ENCODE measurements at regions not wholly inside any gene's neighbourhood (a gene's known extent, or its start where the extent isn't known, plus 50 kb on each side); places are given as distances from the start of the nearest gene placed in this dataset.

DNA sequence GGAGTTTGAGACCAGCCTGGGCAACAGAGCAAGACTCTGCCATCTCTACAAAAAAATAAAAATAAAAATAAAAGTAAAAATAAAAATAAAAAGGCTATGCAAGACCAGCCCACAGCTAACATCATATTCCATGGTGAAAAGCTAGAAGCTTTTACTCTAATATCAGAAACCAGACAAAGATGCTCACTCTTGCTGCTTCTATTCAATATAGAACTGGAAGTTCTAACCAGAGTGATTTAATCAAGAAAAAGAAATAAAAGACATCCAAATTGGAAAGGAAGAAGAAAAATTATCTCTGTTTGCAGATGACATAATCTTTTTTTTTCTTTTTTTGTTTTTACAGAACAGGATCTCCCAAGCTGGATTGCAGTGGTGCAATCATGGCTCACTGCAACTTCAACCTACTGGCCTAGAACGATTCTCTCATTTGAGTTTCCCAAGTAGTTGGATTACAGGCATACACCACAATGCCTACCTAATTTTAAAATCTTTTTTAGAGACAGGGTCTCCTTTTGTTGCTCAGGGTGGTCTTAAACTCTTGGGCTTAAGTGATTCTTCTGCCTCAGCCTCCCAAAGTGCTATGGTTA lies 100.7 kb upstream of the JAG1 start:
- 6% methylated on average over 1 of the region's 1 CpG for WGBS (ENCODE audit: insufficient coverage, insufficient replicate concordance, low lambda C conversion rate, missing lambda C conversion rate)
- Histone ChIP-seq H2AFZ (ENCODE audit: control insufficient read depth, low read depth, low read length) (no peak overlapping the region), H4K20me1 (ENCODE audit: control insufficient read depth, insufficient read depth) (no peaks in the 10 kb centered on the region), H3K79me2 (ENCODE audit: control insufficient read depth, insufficient read depth, low read length) (no peaks in the 10 kb centered on the region), H3K4me3 (no peak overlapping the region), H3K9ac (ENCODE audit: control insufficient read depth, insufficient read depth, low read length) (no peak overlapping the region), H3K4me1 (ENCODE audit: control insufficient read depth, insufficient read depth, low read length) (no peaks in the 10 kb centered on the region; the same call in 1 of the 2 replicates), H3K27ac (ENCODE audit: control insufficient read depth, insufficient read depth) (no peak overlapping the region), H3K9me3 (replicated peaks; ENCODE audit: control insufficient read depth, insufficient read depth, low read length) (no peaks in the 10 kb centered on the region), H3K4me2 (ENCODE audit: control insufficient read depth, insufficient read depth) (no peak overlapping the region), H3K36me3 (ENCODE audit: control insufficient read depth in 2 of 2, insufficient read depth in 2 of 2, low read length in 1 of 2) (no peaks in the 10 kb centered on the region), H3K27me3 (replicated peaks in 1 of 2; ENCODE audit: control insufficient read depth in 2 of 2, insufficient read depth in 2 of 2, low read length in 1 of 2) (no peaks in the 10 kb centered on the region)
- no TSS peak for BruUV-seq (replicated peaks)
- POLR2A ChIA-PET: interaction anchor here (0.5 kb wide), 1 partner anchor 1178 kb away, joined by 3 read pairs; no protein-coding TSS in a partner anchor
- in situ Hi-C loops (cut with MboI) (no loop called here), intact Hi-C loops (cut with micrococcal nuclease; ENCODE audit: unreplicated experiment) (no loop called here)
- DNase-seq (ENCODE audit: low read depth, low spot score) (no peak), FAIRE-seq (no peak), ATAC-seq (no peak)
- SMC1A ChIA-PET (ENCODE audit: uncharacterized antibody, unreplicated experiment): no interaction called here
- RAD21 ChIA-PET (ENCODE audit: unreplicated experiment): no interaction called here
- CTCF ChIA-PET: no interaction called here
- TF ChIP-seq ASH2L (IDR thresholded peaks at IDR 0.05; ENCODE audit: borderline replicate concordance, low read depth) (no peak), NRF1 (conservative IDR thresholded peaks at IDR 0.05; ENCODE audit: low read depth, low read length) (no peak), CTCF (IDR thresholded peaks at IDR 0.05 in 2 of 3, conservative IDR thresholded peaks at IDR 0.05 in 1 of 3; ENCODE audit: control insufficient read depth in 2 of 3, extremely low read depth in 1 of 3, insufficient read depth in 1 of 3, low read depth in 3 of 3, low read length in 3 of 3) (no peak), HDAC2 (IDR thresholded peaks at IDR 0.05) (no peak)

GRCh38 chr20:10777710-10778109 lies 103.9 kb upstream of the JAG1 start:
- Histone ChIP-seq H3K4me2 (ENCODE audit: control insufficient read depth, insufficient read depth) (no peak overlapping the region), H3K9me3 (replicated peaks; ENCODE audit: control insufficient read depth, insufficient read depth, low read length) (no peaks in the 10 kb centered on the region), H3K4me3 (no peak overlapping the region), H3K27me3 (replicated peaks in 1 of 2; ENCODE audit: control insufficient read depth in 2 of 2, insufficient read depth in 2 of 2, low read length in 1 of 2) (no peaks in the 10 kb centered on the region), H3K9ac (ENCODE audit: control insufficient read depth, insufficient read depth, low read length) (no peak overlapping the region), H4K20me1 (ENCODE audit: control insufficient read depth, insufficient read depth) (no peaks in the 10 kb centered on the region), H3K79me2 (ENCODE audit: control insufficient read depth, insufficient read depth, low read length) (no peaks in the 10 kb centered on the region), H3K27ac (ENCODE audit: control insufficient read depth, insufficient read depth) (no peak overlapping the region), H3K36me3 (ENCODE audit: control insufficient read depth in 2 of 2, insufficient read depth in 2 of 2, low read length in 1 of 2) (no peaks in the 10 kb centered on the region), H3K4me1 (ENCODE audit: control insufficient read depth, insufficient read depth, low read length) (peaks cover 7% of the 10 kb centered on the region), H2AFZ (ENCODE audit: control insufficient read depth, low read depth, low read length) (no peak overlapping the region)
- no peak for ATAC-seq
- WGBS (ENCODE audit: insufficient coverage, insufficient replicate concordance, low lambda C conversion rate, missing lambda C conversion rate): 70% methylated on average over 6 of the region's 6 CpGs
- BruUV-seq (replicated peaks): no TSS peak
- POLR2A ChIA-PET: no interaction called here
- no peak for DNase-seq (ENCODE audit: low read depth, low spot score)
- FAIRE-seq: peak; percentile 71
- in situ Hi-C loops (cut with MboI): no loop called here
- TF ChIP-seq PAX8 (IDR thresholded peaks at IDR 0.05) (no peak), EZH2 (IDR thresholded peaks at IDR 0.05; ENCODE audit: borderline replicate concordance, control insufficient read depth, low read depth, low read length) (no peak), ZNF207 (IDR thresholded peaks at IDR 0.05; ENCODE audit: borderline replicate concordance) (no peak), NR2C2 (IDR thresholded peaks at IDR 0.05; ENCODE audit: borderline replicate concordance, control insufficient read depth, insufficient read length, low read depth) (no peak)
- CTCF ChIA-PET: no interaction called here
- RAD21 ChIA-PET (ENCODE audit: unreplicated experiment): no interaction called here
- intact Hi-C loops (cut with micrococcal nuclease; ENCODE audit: unreplicated experiment): no loop called here
- SMC1A ChIA-PET (ENCODE audit: uncharacterized antibody, unreplicated experiment): no interaction called here

Measured in GM12878 (cell line).